ENCODE measurements at regions not wholly inside any gene's neighbourhood (a gene's known extent, or its start where the extent isn't known, plus 50 kb on each side); places are given as distances from the start of the nearest gene placed in this dataset.

- TF ChIP-seq CTCF (IDR thresholded peaks at IDR 0.05), result no peak
- TF ChIP-seq E2F6 (IDR thresholded peaks at IDR 0.05; ENCODE audit: borderline replicate concordance, low read depth), result no peak
- TF ChIP-seq BCL3 (IDR thresholded peaks at IDR 0.05), result no peak
- no peak for TF ChIP-seq RFX5 (IDR thresholded peaks at IDR 0.05)
- no peak for TF ChIP-seq RNF2 (IDR thresholded peaks at IDR 0.05; ENCODE audit: borderline replicate concordance, low read depth)
Measured at GRCh38 chr12:77122661-77123060, 57.3 kb upstream of the E2F7 start.

All from A549 (cell line).